Caco-2 (cell line): ENCODE measurements at regions not wholly inside any gene's neighbourhood (a gene's known extent, or its start where the extent isn't known, plus 50 kb on each side); places are given as distances from the start of the nearest gene placed in this dataset.

ENCODE experiments used
- BruUV-seq: library from RNA; stranded (reverse); fragments of 400-500 nt; replicated peaks from 2 replicates; lab custom pipeline; 2021; lab: Mats Ljungman, UMichigan
- CTCF ChIA-PET: fragments of 300-600 bp; sonication (Branson Sonifier 250); formaldehyde crosslinking; loops from one replicate; lab custom pipeline; 2022; ENCODE audit warnings: antibody characterized with exemption; lab: Charles Lee
- POLR2A ChIA-PET: fragments of 300-600 bp; sonication (Branson Sonifier 250); formaldehyde crosslinking; loops from one replicate; lab custom pipeline; 2022; ENCODE audit warnings: antibody characterized with exemption; lab: Charles Lee
- DNase-seq, 2 experiments: peaks; one replicate each; pipeline versions ENCODE4 v3.0.0 to v3.0.0-alpha.2; 2020 to 2022
- H3K27me3 ChIP-seq: replicated peaks from 2 replicates; pipeline ENCODE4 v1.6.0; 2011; ENCODE audit warnings: low read length; ENCODE audit not compliant: control insufficient read depth, insufficient read depth
- H3K36me3 ChIP-seq: 2 replicates; pipeline ENCODE4 v1.5.1; 2011; ENCODE audit warnings: low read length; ENCODE audit not compliant: control insufficient read depth, insufficient read depth
- H3K4me1 ChIP-seq: fragments of 250-450 bp; sonication (Bioruptor Pico); 2 replicates; pipeline ENCODE4 v1.5.1; 2020; ENCODE audit warnings: mild to moderate bottlenecking
- H3K4me3 ChIP-seq: 2 replicates; pipeline ENCODE4 v1.5.1; 2011; ENCODE audit warnings: low read depth, mild to moderate bottlenecking, control low read depth, low read length
- H3K9me3 ChIP-seq: fragments of 250-450 bp; sonication (Bioruptor Pico); 2 replicates; pipeline ENCODE4 v1.5.1; 2020; ENCODE audit warnings: mild to moderate bottlenecking, moderate library complexity
- H3K27ac Mint-ChIP-seq: one replicate; pipeline ENCODE4 v1.8.0; 2022; ENCODE audit warnings: mixed read lengths; ENCODE audit not compliant: unreplicated experiment
- H3K27me3 Mint-ChIP-seq: one replicate; pipeline ENCODE4 v1.8.0; 2022; ENCODE audit warnings: mixed read lengths; ENCODE audit not compliant: insufficient read depth, unreplicated experiment
- H3K36me3 Mint-ChIP-seq: one replicate; pipeline ENCODE4 v1.8.0; 2022; ENCODE audit warnings: mild to moderate bottlenecking, mixed read lengths; ENCODE audit not compliant: insufficient read depth, unreplicated experiment
- H3K4me1 Mint-ChIP-seq: one replicate; pipeline ENCODE4 v1.8.0; 2022; ENCODE audit warnings: low read depth, mixed read lengths; ENCODE audit not compliant: unreplicated experiment
- H3K4me3 Mint-ChIP-seq: one replicate; pipeline ENCODE4 v1.8.0; 2022; ENCODE audit warnings: mild to moderate bottlenecking, moderate library complexity, mixed read lengths; ENCODE audit not compliant: unreplicated experiment
- H3K9me3 Mint-ChIP-seq: one replicate; pipeline ENCODE4 v1.8.0; 2022; ENCODE audit warnings: mixed read lengths; ENCODE audit not compliant: unreplicated experiment
- CTCF ChIP-seq, 2 experiments: fragments of 200-600 bp in 1 of 2; IDR thresholded peaks; 1 replicate in 1 of 2; 2 replicates in 1 of 2; pipeline versions ENCODE4 v1.5.1 to v1.8.0; 2011 to 2022; ENCODE audit warnings: antibody characterized with exemption in 1 of 2, control low read depth in 1 of 2, inconsistent platforms in 1 of 2, low read depth in 1 of 2, low read length in 1 of 2, mild to moderate bottlenecking in 1 of 2, moderate library complexity in 1 of 2; ENCODE audit not compliant: insufficient read depth in 1 of 2, severe bottlenecking in 1 of 2, unreplicated experiment in 1 of 2
- intact Hi-C: fragments of 100-400 bp; cut with micrococcal nuclease; formaldehyde crosslinking; loops from one replicate; pipeline ENCODE4 v1.10.0; 2022; ENCODE audit not compliant: unreplicated experiment

DNA sequence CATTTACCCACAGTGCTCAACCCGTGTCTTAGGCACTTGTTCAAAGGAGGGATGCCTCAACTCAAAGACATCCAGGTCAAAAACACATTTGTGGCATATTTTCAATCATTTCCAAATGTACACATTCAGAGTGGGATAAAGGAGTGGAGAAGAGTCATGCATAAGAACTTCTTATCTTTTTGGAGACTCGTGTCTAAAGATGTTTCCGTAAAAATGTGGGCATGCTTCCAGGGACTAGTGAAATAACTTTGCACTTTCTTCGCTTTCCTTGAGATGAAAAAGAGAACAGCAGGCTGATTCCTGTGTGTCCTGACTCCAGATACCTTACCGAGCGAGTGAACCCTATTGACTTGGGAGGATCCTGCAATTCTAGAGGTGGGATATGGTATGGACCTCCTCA is 256.6 kb upstream of the KCNJ16 start:
- Mint-ChIP-seq H3K36me3 (no peaks in the 10 kb centered on the region), H3K4me1 (no peaks in the 10 kb centered on the region), H3K27me3 (no peaks in the 10 kb centered on the region), H3K4me3 (no peak overlapping the region), H3K9me3 (no peaks in the 10 kb centered on the region), H3K27ac (no peak overlapping the region)
- DNase-seq, result no peak
- Histone ChIP-seq H3K9me3 (peaks cover 14% of the 10 kb centered on the region), H3K36me3 (no peaks in the 10 kb centered on the region), H3K4me3 (no peak overlapping the region), H3K4me1 (no peaks in the 10 kb centered on the region), H3K27me3 (no peaks in the 10 kb centered on the region)
- TF ChIP-seq CTCF (IDR thresholded peaks at IDR 0.05; ENCODE audit: insufficient read depth in 1 of 2, low read depth in 1 of 2, low read length in 1 of 2, severe bottlenecking in 1 of 2, unreplicated experiment in 1 of 2), result no peak
- intact Hi-C loops, result no loop called here
- BruUV-seq, result no TSS peak
- ChIA-PET CTCF (no interaction called here), POLR2A (no interaction called here)

DNA sequence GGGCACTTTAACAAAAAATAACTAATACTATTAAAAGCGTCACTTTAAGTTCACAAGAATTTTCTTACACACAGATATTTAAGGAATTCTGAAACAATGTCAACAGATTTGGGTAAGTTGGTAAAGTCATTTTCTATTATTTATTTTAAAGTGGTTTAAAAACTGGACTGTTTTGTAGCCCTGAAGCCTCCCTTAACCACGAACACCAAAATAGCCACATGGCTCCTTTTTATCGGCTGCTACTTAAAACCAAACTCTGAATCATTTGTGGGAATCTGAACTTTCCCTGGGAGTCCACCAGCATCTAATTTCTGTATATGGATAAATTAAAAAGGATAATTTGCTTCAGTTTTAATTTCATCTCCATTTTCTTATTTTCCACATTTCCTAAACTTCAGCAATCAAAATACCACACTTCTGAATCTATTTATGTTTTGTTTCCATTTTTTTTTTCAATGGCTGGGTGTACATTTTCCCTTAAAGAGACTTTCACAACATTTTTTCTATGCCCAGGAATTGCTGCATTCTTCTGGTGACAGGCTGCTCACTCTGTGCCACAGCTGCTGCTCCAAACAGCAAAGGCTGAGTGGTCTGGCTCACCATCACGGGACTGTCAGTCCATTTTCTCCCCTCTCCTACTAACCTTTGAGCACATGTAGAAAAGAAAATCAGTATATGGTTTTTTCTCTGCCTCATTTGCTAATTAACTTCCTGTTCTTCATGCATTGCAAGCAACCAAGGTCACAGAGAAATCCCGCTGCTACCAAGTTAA is 255.5 kb upstream of the KCNJ16 start:
- no peak for DNase-seq
- Histone ChIP-seq H3K27me3 (no peaks in the 10 kb centered on the region), H3K9me3 (peaks cover 14% of the 10 kb centered on the region), H3K4me3 (no peak overlapping the region), H3K4me1 (no peaks in the 10 kb centered on the region), H3K36me3 (no peaks in the 10 kb centered on the region)
- no peak for TF ChIP-seq CTCF (IDR thresholded peaks at IDR 0.05; ENCODE audit: insufficient read depth in 1 of 2, low read depth in 1 of 2, low read length in 1 of 2, severe bottlenecking in 1 of 2, unreplicated experiment in 1 of 2)
- H3K36me3 Mint-ChIP-seq, result no peaks in the 10 kb centered on the region
- H3K27ac Mint-ChIP-seq, result no peak overlapping the region
- no peaks in the 10 kb centered on the region for H3K4me1 Mint-ChIP-seq
- BruUV-seq, result no TSS peak
- POLR2A ChIA-PET, result no interaction called here
- no peak overlapping the region for H3K4me3 Mint-ChIP-seq
- CTCF ChIA-PET, result no interaction called here
- H3K27me3 Mint-ChIP-seq, result no peaks in the 10 kb centered on the region
- intact Hi-C loops, result no loop called here
- H3K9me3 Mint-ChIP-seq, result peaks cover 6% of the 10 kb centered on the region

GRCh38 chr17:69820876-69821473 is 254.1 kb upstream of the KCNJ16 start:
- ChIA-PET CTCF (no interaction called here), POLR2A (no interaction called here)
- Mint-ChIP-seq H3K4me3 (no peak overlapping the region), H3K9me3 (peaks cover 6% of the 10 kb centered on the region), H3K4me1 (no peaks in the 10 kb centered on the region), H3K36me3 (no peaks in the 10 kb centered on the region), H3K27me3 (no peaks in the 10 kb centered on the region), H3K27ac (no peak overlapping the region)
- Histone ChIP-seq H3K27me3 (no peaks in the 10 kb centered on the region), H3K4me3 (no peak overlapping the region), H3K4me1 (no peaks in the 10 kb centered on the region), H3K36me3 (no peaks in the 10 kb centered on the region), H3K9me3 (peaks cover 14% of the 10 kb centered on the region)
- TF ChIP-seq CTCF (IDR thresholded peaks at IDR 0.05; ENCODE audit: insufficient read depth in 1 of 2, low read depth in 1 of 2, low read length in 1 of 2, severe bottlenecking in 1 of 2, unreplicated experiment in 1 of 2), result no peak
- no TSS peak for BruUV-seq
- DNase-seq, result no peak
- intact Hi-C loops, result no loop called here
